A549 (cell line): ENCODE measurements at regions not wholly inside any gene's neighbourhood (a gene's known extent, or its start where the extent isn't known, plus 50 kb on each side); places are given as distances from the start of the nearest gene placed in this dataset.

Source experiments
- CEBPB ChIP-seq, 2 experiments: fragments of >200 bp in 1 of 2; sonication (Bioruptor Twin) in 1 of 2; formaldehyde crosslinking in 1 of 2; IDR thresholded peaks; 2 replicates each; pipeline ENCODE4 v1.6.1; 2012 to 2016
- CHD2 ChIP-seq: fragments of 150-350 bp; IDR thresholded peaks from 2 replicates; pipeline ENCODE4 v1.6.1; 2014; ENCODE audit warnings: low read length; ENCODE audit not compliant: partially characterized antibody
- CTCF ChIP-seq: fragments of >200 bp; sonication (Bioruptor Twin); formaldehyde crosslinking; IDR thresholded peaks from 3 replicates; pipeline ENCODE4 v1.5.1; 2016
- FOSL2 ChIP-seq, 2 experiments: fragments of 450-650 bp in 1 of 2; fragments of >200 bp in 1 of 2; sonication (Bioruptor Twin) in 1 of 2; formaldehyde crosslinking; IDR thresholded peaks; 2 replicates each; pipeline versions ENCODE4 v1.5.0 to v1.6.1; 2016 to 2020; ENCODE audit warnings: mild to moderate bottlenecking in 1 of 2, moderate library complexity in 1 of 2
- JUNB ChIP-seq: fragments of >200 bp; sonication (Bioruptor Twin); formaldehyde crosslinking; IDR thresholded peaks from 2 replicates; pipeline ENCODE4 v1.6.1; 2016
- KDM1A ChIP-seq: fragments of 200-600 bp; sonication (generic); IDR thresholded peaks from 2 replicates; pipeline ENCODE4 v1.6.1; 2016; ENCODE audit warnings: low read depth, mild to moderate bottlenecking
- NFE2L2 ChIP-seq: fragments of 150-350 bp; conservative IDR thresholded peaks from 2 replicates; pipeline ENCODE4 v1.6.1; 2014; ENCODE audit warnings: low read length
- RAD21 ChIP-seq, 2 experiments: fragments of >200 bp in 1 of 2; sonication (Bioruptor Twin) in 1 of 2; formaldehyde crosslinking in 1 of 2; IDR thresholded peaks in 1 of 2; conservative IDR thresholded peaks in 1 of 2; 2 replicates in 1 of 2; 3 replicates in 1 of 2; pipeline ENCODE4 v1.6.1; 2012 to 2018; ENCODE audit warnings: inconsistent platforms in 1 of 2
- RFX5 ChIP-seq: fragments of 450-650 bp; IDR thresholded peaks from 2 replicates; pipeline ENCODE4 v1.7.1; 2014; ENCODE audit warnings: antibody characterized with exemption, mild to moderate bottlenecking, moderate library complexity
- SMC3 ChIP-seq: fragments of >200 bp; sonication (Bioruptor Twin); formaldehyde crosslinking; IDR thresholded peaks from 3 replicates; pipeline ENCODE4 v1.6.1; 2018; ENCODE audit warnings: inconsistent platforms
- USF2 ChIP-seq: fragments of 450-650 bp; IDR thresholded peaks from 2 replicates; pipeline ENCODE4 v1.6.1; 2014; ENCODE audit warnings: antibody characterized with exemption

GRCh38 chr4:132646186-132646585 lies 502.9 kb upstream of the PCDH10 start:
- TF ChIP-seq CTCF (no peak), FOSL2 (IDR thresholded peaks at IDR 0.05) (no peak), FOSL2 (CRISPR knock-in tag; IDR thresholded peaks at IDR 0.05) (no peak), NFE2L2 (no peak), KDM1A (no peak), CHD2 (no peak), SMC3 (no peak), RAD21 (conservative IDR thresholded peaks at IDR 0.05 in 1 of 2, IDR thresholded peaks at IDR 0.05 in 1 of 2) (no peak), RFX5 (no peak), USF2 (no peak), CEBPB (IDR thresholded peaks at IDR 0.05) (no peak), JUNB (no peak)
